ENCODE measurements at regions not wholly inside any gene's neighbourhood (a gene's known extent, or its start where the extent isn't known, plus 50 kb on each side); places are given as distances from the start of the nearest gene placed in this dataset.

GRCh38 chr17:31663576-31663975 is 195.5 kb downstream of the COPRS start:
- Histone ChIP-seq H2BK5ac (ENCODE audit: low read depth, low read length) (no peak overlapping the region), H3K4ac (replicated peaks; ENCODE audit: insufficient read length, low read depth, low read length) (no peak overlapping the region), H3K79me1 (ENCODE audit: low read depth, low read length) (no peaks in the 10 kb centered on the region), H3K14ac (ENCODE audit: insufficient read length) (no peak overlapping the region), H3K23me2 (ENCODE audit: low read depth, low read length) (no peaks in the 10 kb centered on the region), H3K4me3 (ENCODE audit: extremely low read depth in 1 of 4, insufficient read depth in 2 of 4, low read depth in 3 of 4, low read length in 4 of 4) (no peak overlapping the region), H2AK5ac (ENCODE audit: low read depth, low read length) (no peak overlapping the region), H2BK12ac (ENCODE audit: low read depth, low read length) (no peak overlapping the region), H3K56ac (replicated peaks; ENCODE audit: insufficient read length, low read depth, low read length) (no peak overlapping the region), H4K8ac (ENCODE audit: extremely low read depth, insufficient read depth, low read length) (no peak overlapping the region), H2BK120ac (replicated peaks; ENCODE audit: low read depth, low read length) (no peak overlapping the region), H3K9me3 (ENCODE audit: insufficient read depth in 2 of 2, low read depth in 1 of 2, low read length in 1 of 2) (peaks cover 6 to 10% of the 10 kb centered on the region in 2 experiments; a peak in 2 of 4 replicates), H3K27ac (ENCODE audit: low read depth, low read length) (no peak overlapping the region), H3K4me1 (replicated peaks in 1 of 4; ENCODE audit: control insufficient read depth in 3 of 4, insufficient read depth in 4 of 4, low read length in 3 of 4) (no peaks in the 10 kb centered on the region), H2BK15ac (ENCODE audit: low read length) (no peak overlapping the region), H3K18ac (ENCODE audit: extremely low read depth, low read length) (no peak overlapping the region), H3K23ac (ENCODE audit: insufficient read length) (no peak overlapping the region), H2AFZ (ENCODE audit: low read length) (no peak overlapping the region), H3K36me3 (ENCODE audit: control insufficient read depth in 2 of 4, insufficient read depth in 4 of 4, low read length in 3 of 4) (no peaks in the 10 kb centered on the region), H3K27me3 (replicated peaks in 1 of 4; ENCODE audit: control insufficient read depth in 3 of 4, extremely low read depth in 1 of 4, insufficient read depth in 3 of 4, low read length in 3 of 4) (no peaks in the 10 kb centered on the region), H4K91ac (replicated peaks; ENCODE audit: insufficient read length, low read length) (no peak overlapping the region), H4K20me1 (replicated peaks in 1 of 2; ENCODE audit: control insufficient read depth in 1 of 2, insufficient read depth in 2 of 2, low read length in 2 of 2) (no peaks in the 10 kb centered on the region), H2BK20ac (ENCODE audit: low read length) (no peak overlapping the region), H3K9ac (replicated peaks in 1 of 4; ENCODE audit: extremely low read depth in 1 of 4, low read depth in 3 of 4, low read length in 3 of 4) (no peak overlapping the region), H4K5ac (ENCODE audit: insufficient read length, low read depth, low read length) (no peak overlapping the region), H3K4me2 (ENCODE audit: insufficient read depth in 1 of 2, low read depth in 2 of 2, low read length in 2 of 2) (no peak overlapping the region), H3K79me2 (ENCODE audit: control insufficient read depth in 1 of 2, insufficient read depth in 2 of 2, low read length in 2 of 2) (no peaks in the 10 kb centered on the region)
- CTCF ChIA-PET (ENCODE audit: partially characterized antibody): interaction anchor here (1.6 kb wide), 1 partner anchor 13 kb away, joined by 5 read pairs; no protein-coding TSS in a partner anchor
- DNase-seq (ENCODE audit: low read depth in 1 of 2, low spot score in 2 of 2) (no peak), FAIRE-seq (no peak)
- POLR2A ChIA-PET (ENCODE audit: partially characterized antibody): no interaction called here
- 84% methylated on average over 2 of the region's 2 CpGs; no CpG with 5 or more reads in 1 of the 2 experiments for WGBS, 2 experiments (ENCODE audit: extremely low coverage in 1 of 2, insufficient coverage in 1 of 2, insufficient read length in 1 of 2, insufficient replicate concordance in 2 of 2, low coverage in 1 of 2, low lambda C conversion rate in 2 of 2, missing lambda C conversion rate in 1 of 2)
- TF ChIP-seq TCF12 (IDR thresholded peaks at IDR 0.05; ENCODE audit: low read depth, low read length) (no peak), KDM1A (IDR thresholded peaks at IDR 0.05; ENCODE audit: borderline replicate concordance, low read length) (no peak), RXRA (IDR thresholded peaks at IDR 0.05; ENCODE audit: insufficient read depth, low read depth, low read length) (no peak), HDAC2 (IDR thresholded peaks at IDR 0.05; ENCODE audit: borderline replicate concordance in 1 of 2, low read depth in 2 of 2, low read length in 2 of 2) (no peak), KDM4A (IDR thresholded peaks at IDR 0.05; ENCODE audit: low read depth, low read length, severe bottlenecking) (no peak), EZH2 (IDR thresholded peaks at IDR 0.05; ENCODE audit: low read depth, low read length, severe bottlenecking) (no peak), JUND (IDR thresholded peaks at IDR 0.05; ENCODE audit: low read length) (no peak), SP2 (IDR thresholded peaks at IDR 0.05; ENCODE audit: low read length) (no peak), CBX5 (IDR thresholded peaks at IDR 0.05; ENCODE audit: low read depth, low read length) (no peak), POLR2A (IDR thresholded peaks at IDR 0.05; ENCODE audit: control extremely low read depth in 1 of 2, low read depth in 2 of 2, low read length in 2 of 2) (no peak), SUZ12 (IDR thresholded peaks at IDR 0.05; ENCODE audit: low read length) (no peak), TBP (IDR thresholded peaks at IDR 0.05; ENCODE audit: low read depth, low read length) (no peak)
- TF ChIP-seq, protein P1, sequence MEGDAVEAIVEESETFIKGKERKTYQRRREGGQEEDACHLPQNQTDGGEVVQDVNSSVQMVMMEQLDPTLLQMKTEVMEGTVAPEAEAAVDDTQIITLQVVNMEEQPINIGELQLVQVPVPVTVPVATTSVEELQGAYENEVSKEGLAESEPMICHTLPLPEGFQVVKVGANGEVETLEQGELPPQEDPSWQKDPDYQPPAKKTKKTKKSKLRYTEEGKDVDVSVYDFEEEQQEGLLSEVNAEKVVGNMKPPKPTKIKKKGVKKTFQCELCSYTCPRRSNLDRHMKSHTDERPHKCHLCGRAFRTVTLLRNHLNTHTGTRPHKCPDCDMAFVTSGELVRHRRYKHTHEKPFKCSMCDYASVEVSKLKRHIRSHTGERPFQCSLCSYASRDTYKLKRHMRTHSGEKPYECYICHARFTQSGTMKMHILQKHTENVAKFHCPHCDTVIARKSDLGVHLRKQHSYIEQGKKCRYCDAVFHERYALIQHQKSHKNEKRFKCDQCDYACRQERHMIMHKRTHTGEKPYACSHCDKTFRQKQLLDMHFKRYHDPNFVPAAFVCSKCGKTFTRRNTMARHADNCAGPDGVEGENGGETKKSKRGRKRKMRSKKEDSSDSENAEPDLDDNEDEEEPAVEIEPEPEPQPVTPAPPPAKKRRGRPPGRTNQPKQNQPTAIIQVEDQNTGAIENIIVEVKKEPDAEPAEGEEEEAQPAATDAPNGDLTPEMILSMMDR (IDR thresholded peaks at IDR 0.05; ENCODE audit: control extremely low read depth in 1 of 3, insufficient read depth in 1 of 3, low read depth in 1 of 3, low read length in 3 of 3): no peak

Measured in H1 (cell line).